Endothelial cell of umbilical vein (primary cell): ENCODE measurements at regions not wholly inside any gene's neighbourhood (a gene's known extent, or its start where the extent isn't known, plus 50 kb on each side); places are given as distances from the start of the nearest gene placed in this dataset.

Source experiments
- BruUV-seq: library from RNA; stranded (reverse); fragments of 400-500 nt; replicated peaks from 2 replicates; lab custom pipeline; 2021; lab: Mats Ljungman, UMichigan
- CTCF ChIA-PET: fragments of 300-600, 350-600 bp; sonication (Branson Sonifier 250); formaldehyde crosslinking; loops from one replicate; lab custom pipeline; 2021; ENCODE audit warnings: antibody characterized with exemption, inconsistent platforms; lab: Charles Lee
- POLR2A ChIA-PET: fragments of 300-600, 350-600 bp; sonication (Branson Sonifier 250); formaldehyde crosslinking; loops from one replicate; lab custom pipeline; 2021; ENCODE audit warnings: antibody characterized with exemption, inconsistent platforms; lab: Charles Lee
- DNase-seq: peaks from one replicate; pipeline ENCODE4 v3.0.0-alpha.2; 2011; ENCODE audit warnings: low read depth, low spot score
- FAIRE-seq: peaks from 2 replicates; lab custom pipeline; 2011; peaks lifted over from hg19 to GRCh38; lab: Jason Lieb, UNC
- H2AFZ ChIP-seq: 2 replicates; pipeline ENCODE4 v1.6.0; 2012; ENCODE audit warnings: low read depth, low read length, control low read depth, inconsistent platforms
- H3K27ac ChIP-seq: 2 replicates; pipeline ENCODE4 v1.5.1; 2011; ENCODE audit warnings: low read depth, mild to moderate bottlenecking, control low read depth, low read length, moderate library complexity; ENCODE audit not compliant: insufficient read depth
- H3K27me3 ChIP-seq, 2 experiments: 2 replicates each; pipeline versions ENCODE4 v1.6.0 to v1.6.1; 2011; ENCODE audit warnings: low read length in 2 of 2, mixed read lengths in 1 of 2; ENCODE audit not compliant: control insufficient read depth in 2 of 2, insufficient read depth in 2 of 2
- H3K36me3 ChIP-seq, 2 experiments: 2 replicates in 1 of 2; 3 replicates in 1 of 2; pipeline ENCODE4 v1.5.1; 2011; ENCODE audit warnings: low read length in 2 of 2, mild to moderate bottlenecking in 1 of 2, moderate library complexity in 1 of 2; ENCODE audit not compliant: control insufficient read depth in 2 of 2, insufficient read depth in 2 of 2; ENCODE audit errors: extremely low read depth in 1 of 2
- H3K4me1 ChIP-seq: 3 replicates; pipeline ENCODE4 v1.5.1; 2011; ENCODE audit warnings: mild to moderate bottlenecking, low read length; ENCODE audit not compliant: control insufficient read depth, insufficient read depth; ENCODE audit errors: extremely low read depth
- H3K4me2 ChIP-seq: 2 replicates; pipeline ENCODE4 v1.6.1; 2011; ENCODE audit warnings: low read length, control low read depth, mixed read lengths; ENCODE audit not compliant: insufficient read depth
- H3K4me3 ChIP-seq, 3 experiments: fragments of 200-600 bp in 1 of 3; sonication (generic), shearing (Covaris generic) in 1 of 3; replicated peaks in 1 of 3; 2 replicates each; pipeline ENCODE4 v1.5.1; 2011 to 2016; ENCODE audit warnings: control low read depth in 3 of 3, low read length in 3 of 3, mild to moderate bottlenecking in 2 of 3, inconsistent platforms in 1 of 3, low read depth in 1 of 3, moderate library complexity in 1 of 3; ENCODE audit not compliant: insufficient read depth in 1 of 3
- H3K79me2 ChIP-seq: 2 replicates; pipeline ENCODE4 v1.6.0; 2012; ENCODE audit warnings: low read length, inconsistent platforms; ENCODE audit not compliant: control insufficient read depth, insufficient read depth
- H3K9ac ChIP-seq: replicated peaks from 2 replicates; pipeline ENCODE3; 2011; ENCODE audit warnings: low read length, control low read depth; ENCODE audit not compliant: insufficient read depth; ENCODE audit errors: extremely low read depth
- H3K9me1 ChIP-seq: replicated peaks from 3 replicates; pipeline ENCODE4 v1.6.0; 2011; ENCODE audit warnings: mild to moderate bottlenecking, low read length; ENCODE audit not compliant: control insufficient read depth, insufficient read depth; ENCODE audit errors: extremely low read depth
- H3K9me3 ChIP-seq: replicated peaks from 2 replicates; pipeline ENCODE4 v1.5.1; 2012; ENCODE audit warnings: low read length, inconsistent platforms; ENCODE audit not compliant: control insufficient read depth, insufficient read depth
- H4K20me1 ChIP-seq: replicated peaks from 2 replicates; pipeline ENCODE3; 2011; ENCODE audit warnings: mild to moderate bottlenecking, low read length; ENCODE audit not compliant: control insufficient read depth, insufficient read depth; ENCODE audit errors: extremely low read depth
- CTCF ChIP-seq, 2 donors: IDR thresholded peaks; 1 replicate in 1 of 2; 2 replicates in 1 of 2; pipeline ENCODE4 v1.5.1; 2011; ENCODE audit warnings: low read length in 2 of 2, mild to moderate bottlenecking in 2 of 2, moderate library complexity in 2 of 2, control low read depth in 1 of 2, inconsistent platforms in 1 of 2, low read depth in 1 of 2; ENCODE audit not compliant: insufficient read depth in 1 of 2; ENCODE audit errors: extremely low read depth in 1 of 2
- EZH2 ChIP-seq: IDR thresholded peaks from 2 replicates; pipeline ENCODE4 v1.6.1; 2012; ENCODE audit warnings: borderline replicate concordance, low read depth, mild to moderate bottlenecking, moderate library complexity, low read length, inconsistent platforms; ENCODE audit not compliant: severe bottlenecking
- FOS ChIP-seq: IDR thresholded peaks from 2 replicates; pipeline ENCODE4 v1.6.1; 2011; ENCODE audit warnings: mild to moderate bottlenecking, low read length, moderate library complexity, borderline replicate concordance; ENCODE audit not compliant: insufficient read depth
- GATA2 ChIP-seq: IDR thresholded peaks from 2 replicates; pipeline ENCODE4 v1.7.0; 2011; ENCODE audit warnings: low read depth, mild to moderate bottlenecking, moderate library complexity, mixed read lengths, low read length; ENCODE audit not compliant: insufficient read length, insufficient read depth
- JUN ChIP-seq: IDR thresholded peaks from 2 replicates; pipeline ENCODE4 v1.6.1; 2011; ENCODE audit warnings: borderline replicate concordance, low read depth; ENCODE audit not compliant: insufficient read length, insufficient read depth
- MAX ChIP-seq: IDR thresholded peaks from 2 replicates; pipeline ENCODE4 v1.6.1; 2011; ENCODE audit not compliant: insufficient read depth, insufficient read length
- MYC ChIP-seq: IDR thresholded peaks from one replicate; pipeline ENCODE4 v1.6.1; 2011; ENCODE audit warnings: mild to moderate bottlenecking, low read depth, low read length
- POLR2A ChIP-seq: IDR thresholded peaks from 2 replicates; pipeline ENCODE4 v1.6.1; 2012; ENCODE audit warnings: low read depth, mild to moderate bottlenecking, control low read depth, low read length
- POLR2AphosphoS5 ChIP-seq: IDR thresholded peaks from 2 replicates; pipeline ENCODE4 v1.6.1; 2012; ENCODE audit warnings: low read depth, mild to moderate bottlenecking, control low read depth, low read length, moderate library complexity; ENCODE audit not compliant: insufficient read depth
- dilution Hi-C: fragments of 300-500 bp; cut with MboI; formaldehyde crosslinking; loops from one replicate; pipeline ENCODE4 v1.15.0; 2019; ENCODE audit warnings: low sequenced_read_pairs; ENCODE audit not compliant: extremely low pct_ligation_motif_present
- intact Hi-C: fragments of 100-400 bp; cut with micrococcal nuclease; formaldehyde crosslinking; loops from one replicate; pipeline ENCODE4 v1.10.0; 2022

- CTCF ChIA-PET, result no interaction called here
Measured at GRCh38 chr16:62625326-62625725, 589.1 kb upstream of the CDH8 start.

More at GRCh38 chr16:62625326-62625725, 589.1 kb upstream of the CDH8 start:
- Histone ChIP-seq H3K36me3 (no peaks in the 10 kb centered on the region), H2AFZ (no peak overlapping the region), H3K4me2 (no peak overlapping the region), H3K27me3 (no peaks in the 10 kb centered on the region), H3K9me3 (peaks cover 3% of the 10 kb centered on the region), H3K79me2 (no peaks in the 10 kb centered on the region), H3K9me1 (no peaks in the 10 kb centered on the region), H4K20me1 (no peaks in the 10 kb centered on the region), H3K9ac (no peak overlapping the region), H3K4me1 (no peaks in the 10 kb centered on the region), H3K4me3 (no peak overlapping the region), H3K27ac (no peak overlapping the region)
- FAIRE-seq, result no peak
- DNase-seq, result no peak
- POLR2A ChIA-PET, result no interaction called here
- dilution Hi-C loops, result no loop called here
- no peak for TF ChIP-seq EZH2
- no peak for TF ChIP-seq MYC
- no peak for TF ChIP-seq POLR2A
- no peak for TF ChIP-seq CTCF (IDR thresholded peaks at IDR 0.05; ENCODE audit: extremely low read depth in 1 of 2, insufficient read depth in 1 of 2, low read depth in 1 of 2, low read length in 2 of 2)
- TF ChIP-seq GATA2, result no peak
- no peak for TF ChIP-seq POLR2AphosphoS5
- TF ChIP-seq FOS, result no peak
- TF ChIP-seq MAX, result no peak
- no peak for TF ChIP-seq JUN
- BruUV-seq, result no TSS peak
- intact Hi-C loops, result no loop called here
